Fibroblast of villous mesenchyme (primary cell): ENCODE measurements at regions not wholly inside any gene's neighbourhood (a gene's known extent, or its start where the extent isn't known, plus 50 kb on each side); places are given as distances from the start of the nearest gene placed in this dataset.

Source experiments
- DNase-seq: peaks from one replicate; pipeline ENCODE4 v3.0.0-alpha.2; 2010; ENCODE audit warnings: low read depth
- H3K4me3 ChIP-seq: 2 replicates; pipeline ENCODE4 v1.5.1; 2011; ENCODE audit warnings: low read depth, mild to moderate bottlenecking, low read length
- TF ChIP-seq, protein P1 (sequence below): IDR thresholded peaks from 2 replicates; pipeline ENCODE4 v1.5.1; 2012; ENCODE audit warnings: low read depth, mild to moderate bottlenecking, low read length; ENCODE audit not compliant: insufficient read depth

DNA sequence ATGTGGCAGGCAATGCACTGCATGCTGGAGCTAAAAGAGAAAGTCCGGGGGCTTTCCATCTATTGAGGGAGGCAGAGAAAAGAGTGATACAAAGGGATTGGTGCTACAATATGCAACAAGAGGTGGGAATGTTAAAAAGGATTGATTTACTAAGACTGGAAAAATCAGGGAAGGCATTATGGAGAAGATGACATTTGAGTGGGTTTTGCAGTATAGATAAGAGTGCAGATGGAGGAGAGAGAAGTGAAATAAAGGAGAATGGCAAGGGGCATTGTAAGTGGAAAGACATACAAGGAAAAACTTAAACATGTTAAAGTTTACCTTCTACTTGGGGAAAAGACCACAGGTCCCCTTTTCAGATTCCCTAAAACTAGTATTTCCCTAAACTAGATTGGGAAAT lies 399.4 kb downstream of the KCNRG start:
- TF ChIP-seq, protein P1, sequence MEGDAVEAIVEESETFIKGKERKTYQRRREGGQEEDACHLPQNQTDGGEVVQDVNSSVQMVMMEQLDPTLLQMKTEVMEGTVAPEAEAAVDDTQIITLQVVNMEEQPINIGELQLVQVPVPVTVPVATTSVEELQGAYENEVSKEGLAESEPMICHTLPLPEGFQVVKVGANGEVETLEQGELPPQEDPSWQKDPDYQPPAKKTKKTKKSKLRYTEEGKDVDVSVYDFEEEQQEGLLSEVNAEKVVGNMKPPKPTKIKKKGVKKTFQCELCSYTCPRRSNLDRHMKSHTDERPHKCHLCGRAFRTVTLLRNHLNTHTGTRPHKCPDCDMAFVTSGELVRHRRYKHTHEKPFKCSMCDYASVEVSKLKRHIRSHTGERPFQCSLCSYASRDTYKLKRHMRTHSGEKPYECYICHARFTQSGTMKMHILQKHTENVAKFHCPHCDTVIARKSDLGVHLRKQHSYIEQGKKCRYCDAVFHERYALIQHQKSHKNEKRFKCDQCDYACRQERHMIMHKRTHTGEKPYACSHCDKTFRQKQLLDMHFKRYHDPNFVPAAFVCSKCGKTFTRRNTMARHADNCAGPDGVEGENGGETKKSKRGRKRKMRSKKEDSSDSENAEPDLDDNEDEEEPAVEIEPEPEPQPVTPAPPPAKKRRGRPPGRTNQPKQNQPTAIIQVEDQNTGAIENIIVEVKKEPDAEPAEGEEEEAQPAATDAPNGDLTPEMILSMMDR: no peak

DNA sequence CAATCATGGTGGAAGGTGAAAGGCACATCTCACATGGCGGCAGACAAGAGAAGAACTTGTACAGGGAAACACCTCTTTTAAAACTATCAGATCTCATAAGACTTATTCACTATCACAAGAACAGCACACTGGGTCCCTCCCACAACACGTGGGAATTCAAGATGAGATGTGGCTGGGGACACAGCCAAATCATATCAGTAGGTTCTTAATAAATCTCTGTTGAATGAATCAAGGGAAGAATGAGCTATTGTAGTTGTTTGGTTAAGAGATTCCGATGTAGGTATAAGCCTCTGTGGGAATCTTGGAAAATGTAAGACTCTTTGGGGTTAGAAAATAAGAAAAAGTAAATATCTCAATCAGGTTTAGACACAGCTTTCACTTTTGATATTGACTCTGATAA lies 400.2 kb downstream of the KCNRG start:
- no peak for DNase-seq
- H3K4me3 ChIP-seq: no peak overlapping the region
- TF ChIP-seq, protein P1: no peak

More for the DNA sequence above, 399.4 kb downstream of the KCNRG start:
- DNase-seq: no peak
- no peak overlapping the region for H3K4me3 ChIP-seq

DNA sequence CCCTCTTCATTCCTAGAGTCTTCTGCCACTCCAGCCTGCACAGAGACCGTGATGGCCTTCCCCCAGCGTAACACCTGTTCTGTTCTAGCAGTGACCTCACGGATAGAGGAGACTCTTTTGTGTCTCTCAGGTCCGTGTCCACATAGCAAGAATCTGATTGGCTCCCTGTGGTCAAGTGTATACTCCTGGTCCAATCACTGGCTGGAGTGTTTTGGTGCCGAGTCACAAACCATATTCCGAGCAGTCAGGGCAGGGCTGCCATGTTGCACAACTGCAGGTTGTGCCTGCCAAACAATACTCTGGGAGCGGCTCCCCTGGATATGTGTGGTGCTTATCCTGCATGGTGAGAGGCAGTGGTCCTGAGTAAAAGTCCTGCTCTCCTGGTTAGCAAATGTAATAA lies 402.4 kb downstream of the KCNRG start:
- H3K4me3 ChIP-seq: no peak overlapping the region
- TF ChIP-seq, protein P1: no peak
- DNase-seq: no peak

DNA sequence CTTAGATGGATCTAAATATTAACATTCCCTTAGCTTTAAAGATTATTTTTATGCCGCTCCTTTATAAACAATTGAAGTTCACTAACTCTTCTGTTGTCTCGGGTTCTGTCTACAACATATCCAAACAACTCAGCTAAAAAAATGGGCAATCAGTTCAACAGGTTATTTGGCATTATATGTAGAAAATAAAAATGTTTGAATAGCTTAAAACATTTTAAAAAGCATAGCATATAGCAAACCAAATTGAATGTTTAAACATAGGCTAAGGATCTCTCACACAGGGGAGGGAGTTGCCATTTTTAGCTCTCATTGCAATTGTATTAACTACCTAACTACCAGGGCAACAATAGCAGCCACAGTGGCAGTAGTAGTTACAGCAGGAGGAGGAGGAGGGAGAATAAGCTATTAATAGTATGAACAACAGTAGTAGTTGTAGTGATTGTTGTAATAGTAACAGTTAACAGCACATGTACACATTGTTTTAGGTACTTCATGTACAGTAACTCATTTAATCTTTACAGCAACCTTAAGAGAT lies 404.2 kb downstream of the KCNRG start:
- no peak overlapping the region for H3K4me3 ChIP-seq
- DNase-seq: no peak

DNA sequence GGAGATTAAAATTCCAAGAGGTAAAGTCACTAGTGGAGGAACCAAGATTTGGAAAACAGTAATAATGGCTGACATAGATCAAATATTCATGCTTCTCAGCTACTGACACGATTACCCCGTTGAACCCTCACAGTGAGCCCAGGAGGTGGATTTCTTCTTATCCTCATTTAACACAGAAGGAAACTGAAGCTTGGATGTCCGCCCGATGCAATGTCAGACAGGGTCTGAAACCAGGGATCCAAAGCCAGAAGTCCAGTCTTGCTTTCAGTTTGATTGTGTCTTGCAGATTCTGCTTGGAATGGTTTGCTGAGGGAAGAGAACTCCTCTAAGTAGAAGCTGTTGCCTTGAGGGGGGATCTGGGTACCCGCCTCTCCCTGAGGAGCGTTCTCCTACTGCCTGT lies 404.7 kb downstream of the KCNRG start:
- H3K4me3 ChIP-seq: no peak overlapping the region
- TF ChIP-seq, protein P1: no peak
- no peak for DNase-seq

More for the DNA sequence above, 404.2 kb downstream of the KCNRG start:
- TF ChIP-seq, protein P1: no peak

DNA sequence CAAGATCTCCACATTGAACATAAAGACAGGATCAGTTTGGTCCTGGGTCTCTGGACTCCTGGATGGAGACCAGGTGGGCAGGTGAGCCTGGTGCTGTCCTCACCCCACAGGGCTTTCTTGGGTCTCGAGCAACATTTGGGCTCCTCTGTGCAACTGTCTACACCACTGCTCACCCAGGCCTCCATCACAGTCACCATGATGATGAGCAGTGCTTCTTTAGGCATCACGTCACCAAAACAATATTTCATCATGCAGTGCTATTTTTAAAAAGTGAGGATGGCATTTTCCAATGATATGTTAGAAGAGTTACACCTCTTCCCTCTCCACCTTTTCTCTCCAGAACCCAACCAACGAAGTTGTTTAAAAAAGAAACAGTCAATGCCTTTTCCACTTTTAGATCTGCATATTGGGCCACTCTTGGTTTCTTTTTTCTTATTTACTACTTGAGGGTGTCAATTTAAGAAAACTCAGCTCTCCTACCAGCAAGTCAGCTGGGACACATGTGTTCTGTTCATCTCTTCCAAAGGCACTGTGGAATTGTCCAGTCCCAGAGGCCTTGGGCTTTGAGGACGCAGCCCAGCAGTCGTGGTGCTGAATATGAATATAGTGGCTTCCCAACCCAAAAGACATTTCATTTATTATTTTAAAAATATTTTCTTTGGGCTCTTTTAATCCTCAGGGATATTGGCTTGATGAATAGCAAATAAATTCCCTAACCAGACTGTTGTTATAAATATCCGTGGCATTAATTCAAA lies 405.7 kb downstream of the KCNRG start:
- no peak for DNase-seq
- TF ChIP-seq, protein P1: no peak
- H3K4me3 ChIP-seq: no peak overlapping the region
